Left ventricle myocardium inferior (tissue), 1 donor: ENCODE measurements at regions not wholly inside any gene's neighbourhood (a gene's known extent, or its start where the extent isn't known, plus 50 kb on each side); places are given as distances from the start of the nearest gene placed in this dataset.

ENCODE experiments used
- DNase-seq: peaks from one replicate; pipeline ENCODE4 v3.0.0-alpha.2; 2020
- H3K27ac ChIP-seq: fragments of 200-600 bp; replicated peaks from 2 replicates; pipeline ENCODE4 v1.8.0; 2021
- H3K27me3 ChIP-seq: fragments of 200-600 bp; 2 replicates; pipeline ENCODE4 v1.8.0; 2021; ENCODE audit warnings: low read depth
- H3K36me3 ChIP-seq: fragments of 200-600 bp; 2 replicates; pipeline ENCODE4 v1.8.0; 2021
- H3K4me1 ChIP-seq: fragments of 200-600 bp; 2 replicates; pipeline ENCODE4 v1.8.0; 2021
- H3K4me3 ChIP-seq: fragments of 200-600 bp; 2 replicates; pipeline ENCODE4 v1.8.0; 2021; ENCODE audit warnings: mild to moderate bottlenecking, moderate library complexity
- H3K9me3 ChIP-seq: fragments of 200-600 bp; replicated peaks from 2 replicates; pipeline ENCODE4 v1.8.0; 2021
- intact Hi-C: fragments of 100-400 bp; cut with micrococcal nuclease; formaldehyde crosslinking; loops from one replicate; pipeline ENCODE4 v1.11.0; 2022
- TF ChIP-seq, protein P1 (sequence below): fragments of 200-600 bp; IDR thresholded peaks from 2 replicates; pipeline ENCODE4 v1.8.0; 2021; ENCODE audit warnings: antibody characterized with exemption, mild to moderate bottlenecking, borderline replicate concordance
- donor health status: DM: no; HTN: yes; CAD: no; lungs with severe emphysema.

- TF ChIP-seq, protein P1, sequence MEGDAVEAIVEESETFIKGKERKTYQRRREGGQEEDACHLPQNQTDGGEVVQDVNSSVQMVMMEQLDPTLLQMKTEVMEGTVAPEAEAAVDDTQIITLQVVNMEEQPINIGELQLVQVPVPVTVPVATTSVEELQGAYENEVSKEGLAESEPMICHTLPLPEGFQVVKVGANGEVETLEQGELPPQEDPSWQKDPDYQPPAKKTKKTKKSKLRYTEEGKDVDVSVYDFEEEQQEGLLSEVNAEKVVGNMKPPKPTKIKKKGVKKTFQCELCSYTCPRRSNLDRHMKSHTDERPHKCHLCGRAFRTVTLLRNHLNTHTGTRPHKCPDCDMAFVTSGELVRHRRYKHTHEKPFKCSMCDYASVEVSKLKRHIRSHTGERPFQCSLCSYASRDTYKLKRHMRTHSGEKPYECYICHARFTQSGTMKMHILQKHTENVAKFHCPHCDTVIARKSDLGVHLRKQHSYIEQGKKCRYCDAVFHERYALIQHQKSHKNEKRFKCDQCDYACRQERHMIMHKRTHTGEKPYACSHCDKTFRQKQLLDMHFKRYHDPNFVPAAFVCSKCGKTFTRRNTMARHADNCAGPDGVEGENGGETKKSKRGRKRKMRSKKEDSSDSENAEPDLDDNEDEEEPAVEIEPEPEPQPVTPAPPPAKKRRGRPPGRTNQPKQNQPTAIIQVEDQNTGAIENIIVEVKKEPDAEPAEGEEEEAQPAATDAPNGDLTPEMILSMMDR = no peak
- no peaks in the 10 kb centered on the region for H3K36me3 ChIP-seq
- peak overlapping the region; percentile 77 for H3K27ac ChIP-seq
- no peaks in the 10 kb centered on the region for H3K27me3 ChIP-seq
- H3K4me3 ChIP-seq = no peak overlapping the region
- H3K9me3 ChIP-seq = no peaks in the 10 kb centered on the region
- DNase-seq = no peak
- H3K4me1 ChIP-seq = peaks cover 75% of the 10 kb centered on the region
- intact Hi-C loops = no loop called here
Observed at GRCh38 chr6:11430036-11430435, 107.5 kb upstream of the TMEM170B start.

DNA sequence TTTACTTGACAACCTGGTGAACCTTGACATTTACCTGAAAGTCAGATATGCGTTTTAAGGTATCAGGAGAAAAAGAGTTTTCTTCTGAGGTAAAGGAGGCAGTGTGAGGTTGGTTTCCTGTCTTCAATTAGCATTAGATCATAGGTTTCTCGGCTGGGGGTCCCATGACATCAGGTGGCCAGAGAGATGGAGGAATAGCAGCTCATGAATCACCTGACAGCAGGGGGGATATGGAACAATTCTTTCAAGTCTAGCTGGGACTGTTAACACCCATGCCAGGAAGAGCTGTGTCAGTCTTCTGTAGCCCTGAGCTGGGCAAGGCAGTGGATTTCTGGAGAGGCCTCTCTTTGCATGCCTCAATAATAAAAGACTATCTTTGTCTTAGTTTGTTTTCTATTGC, 108.0 kb upstream of the TMEM170B start:
- H3K4me1 ChIP-seq = peaks cover 73% of the 10 kb centered on the region

GRCh38 chr6:11428895-11429294, 108.7 kb upstream of the TMEM170B start:
- DNase-seq = no peak
- Histone ChIP-seq H3K4me3 (no peak overlapping the region), H3K4me1 (peaks cover 71% of the 10 kb centered on the region), H3K27ac (peak overlapping the region; percentile 77), H3K36me3 (no peaks in the 10 kb centered on the region), H3K27me3 (no peaks in the 10 kb centered on the region), H3K9me3 (no peaks in the 10 kb centered on the region)
- intact Hi-C loops = no loop called here
- TF ChIP-seq, protein P1 = no peak

More for the DNA sequence above, 108.0 kb upstream of the TMEM170B start:
- no peak overlapping the region for H3K4me3 ChIP-seq
- H3K27me3 ChIP-seq = no peaks in the 10 kb centered on the region
- TF ChIP-seq, protein P1 = no peak
- intact Hi-C loops = no loop called here
- no peak for DNase-seq
- peak overlapping the region; percentile 77 for H3K27ac ChIP-seq
- H3K36me3 ChIP-seq = no peaks in the 10 kb centered on the region
- H3K9me3 ChIP-seq = no peaks in the 10 kb centered on the region

- peaks cover 71% of the 10 kb centered on the region for H3K4me1 ChIP-seq
- intact Hi-C loops = no loop called here
- H3K27ac ChIP-seq = peak overlapping the region; percentile 77
Observed at GRCh38 chr6:11428371-11428770, 109.2 kb upstream of the TMEM170B start.

GRCh38 chr6:11427723-11428245, 109.8 kb upstream of the TMEM170B start:
- H3K27me3 ChIP-seq = no peaks in the 10 kb centered on the region
- H3K27ac ChIP-seq = peak overlapping the region; percentile 77
- intact Hi-C loops = no loop called here
- DNase-seq = no peak
- no peaks in the 10 kb centered on the region for H3K9me3 ChIP-seq
- no peak overlapping the region for H3K4me3 ChIP-seq
- H3K4me1 ChIP-seq = peaks cover 66% of the 10 kb centered on the region
- TF ChIP-seq, protein P1 = no peak
- no peaks in the 10 kb centered on the region for H3K36me3 ChIP-seq

More at GRCh38 chr6:11428371-11428770, 109.2 kb upstream of the TMEM170B start:
- no peak overlapping the region for H3K4me3 ChIP-seq
- H3K36me3 ChIP-seq = no peaks in the 10 kb centered on the region
- no peaks in the 10 kb centered on the region for H3K9me3 ChIP-seq
- no peak for DNase-seq
- no peaks in the 10 kb centered on the region for H3K27me3 ChIP-seq
- TF ChIP-seq, protein P1 = no peak
